ENCODE measurements at regions not wholly inside any gene's neighbourhood (a gene's known extent, or its start where the extent isn't known, plus 50 kb on each side); places are given as distances from the start of the nearest gene placed in this dataset.

GRCh38 chr20:40945754-40946450 lies 82.7 kb upstream of the TOP1 start (continued):
- TF ChIP-seq SNAPC4 (CRISPR knock-in tag; IDR thresholded peaks at IDR 0.05): no peak
- no peak for TF ChIP-seq TAF15 (IDR thresholded peaks at IDR 0.05; ENCODE audit: low read depth, low read length, poor library complexity, severe bottlenecking)
- TF ChIP-seq NFIB (CRISPR knock-in tag; IDR thresholded peaks at IDR 0.05; ENCODE audit: borderline replicate concordance): no peak
- 0 out of 2 replicates have a peak, but pooled peaks have one; percentile 34 for TF ChIP-seq ZIK1 (CRISPR knock-in tag; IDR thresholded peaks at IDR 0.05; ENCODE audit: borderline replicate concordance, low read depth)
- TF ChIP-seq ZNF205 (CRISPR knock-in tag; IDR thresholded peaks at IDR 0.05): no peak
- no peak for TF ChIP-seq RFX3 (CRISPR knock-in tag; IDR thresholded peaks at IDR 0.05)
- peak; percentile 98 for TF ChIP-seq CTCF (CRISPR knock-in tag; IDR thresholded peaks at IDR 0.05)
- no peak for TF ChIP-seq ZNF296 (CRISPR knock-in tag; conservative IDR thresholded peaks at IDR 0.05)
- no peak for TF ChIP-seq HNF1A (IDR thresholded peaks at IDR 0.05; ENCODE audit: low read depth)
- TF ChIP-seq HNF1A (CRISPR knock-in tag; IDR thresholded peaks at IDR 0.05; ENCODE audit: borderline replicate concordance): 0 out of 2 replicates have a peak, but pooled peaks have one; percentile 31
- peak; percentile 84 for TF ChIP-seq ZNF770 (CRISPR knock-in tag; IDR thresholded peaks at IDR 0.05)
- TF ChIP-seq POLR2A (IDR thresholded peaks at IDR 0.05; ENCODE audit: insufficient read depth in 1 of 2, low read depth in 2 of 2, low read length in 2 of 2): no peak
- TF ChIP-seq ZFX (CRISPR knock-in tag; IDR thresholded peaks at IDR 0.05; ENCODE audit: low read depth): no peak
